Effector CD8-positive, alpha-beta T cell (primary cell): ENCODE measurements at regions not wholly inside any gene's neighbourhood (a gene's known extent, or its start where the extent isn't known, plus 50 kb on each side); places are given as distances from the start of the nearest gene placed in this dataset.

Source experiments
- DNase-seq: peaks from one replicate; lab custom pipeline; 2025; lab: John Stamatoyannopoulos, UW

- DNase-seq, result no peak
These were observed 290.1 kb downstream of the ZSWIM6 start for GRCh38 chr5:61622156-61622555.

DNA sequence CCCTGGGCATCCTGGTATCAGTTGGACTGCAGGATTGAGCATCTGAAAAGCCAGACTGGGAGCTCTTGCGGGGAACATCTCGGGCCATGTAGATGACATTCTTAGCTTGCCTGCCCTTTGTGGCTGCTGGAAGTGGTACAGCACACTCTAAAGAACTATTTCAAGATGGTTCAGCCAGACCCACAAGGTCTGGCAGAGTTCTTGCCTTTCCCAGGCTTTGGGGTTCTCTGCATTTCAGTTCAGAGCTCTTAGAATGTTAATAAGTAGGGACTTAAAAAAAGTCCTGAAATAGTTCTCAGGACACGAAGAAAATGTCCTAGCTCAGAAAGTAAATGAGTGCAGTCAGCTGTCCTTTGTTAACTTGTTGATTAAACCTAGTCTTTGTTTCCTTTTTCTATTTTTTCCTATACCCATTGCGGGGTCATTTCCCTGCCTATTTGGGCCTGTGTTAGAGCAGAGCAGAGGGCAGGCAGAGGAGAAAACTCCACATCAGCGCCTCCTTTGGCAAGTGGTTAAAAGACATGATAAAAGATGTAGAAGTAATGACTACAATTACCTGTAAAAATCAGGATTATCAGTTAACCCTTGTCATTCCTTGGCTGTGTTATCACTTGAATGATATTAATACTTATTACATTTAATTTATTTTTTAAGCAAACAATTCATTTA lies 291.5 kb downstream of the ZSWIM6 start:
- no peak for DNase-seq

GRCh38 chr5:61624553-61625136 lies 292.6 kb downstream of the ZSWIM6 start:
- DNase-seq, result no peak

GRCh38 chr5:61625137-61625561 lies 293.1 kb downstream of the ZSWIM6 start:
- no peak for DNase-seq

DNA sequence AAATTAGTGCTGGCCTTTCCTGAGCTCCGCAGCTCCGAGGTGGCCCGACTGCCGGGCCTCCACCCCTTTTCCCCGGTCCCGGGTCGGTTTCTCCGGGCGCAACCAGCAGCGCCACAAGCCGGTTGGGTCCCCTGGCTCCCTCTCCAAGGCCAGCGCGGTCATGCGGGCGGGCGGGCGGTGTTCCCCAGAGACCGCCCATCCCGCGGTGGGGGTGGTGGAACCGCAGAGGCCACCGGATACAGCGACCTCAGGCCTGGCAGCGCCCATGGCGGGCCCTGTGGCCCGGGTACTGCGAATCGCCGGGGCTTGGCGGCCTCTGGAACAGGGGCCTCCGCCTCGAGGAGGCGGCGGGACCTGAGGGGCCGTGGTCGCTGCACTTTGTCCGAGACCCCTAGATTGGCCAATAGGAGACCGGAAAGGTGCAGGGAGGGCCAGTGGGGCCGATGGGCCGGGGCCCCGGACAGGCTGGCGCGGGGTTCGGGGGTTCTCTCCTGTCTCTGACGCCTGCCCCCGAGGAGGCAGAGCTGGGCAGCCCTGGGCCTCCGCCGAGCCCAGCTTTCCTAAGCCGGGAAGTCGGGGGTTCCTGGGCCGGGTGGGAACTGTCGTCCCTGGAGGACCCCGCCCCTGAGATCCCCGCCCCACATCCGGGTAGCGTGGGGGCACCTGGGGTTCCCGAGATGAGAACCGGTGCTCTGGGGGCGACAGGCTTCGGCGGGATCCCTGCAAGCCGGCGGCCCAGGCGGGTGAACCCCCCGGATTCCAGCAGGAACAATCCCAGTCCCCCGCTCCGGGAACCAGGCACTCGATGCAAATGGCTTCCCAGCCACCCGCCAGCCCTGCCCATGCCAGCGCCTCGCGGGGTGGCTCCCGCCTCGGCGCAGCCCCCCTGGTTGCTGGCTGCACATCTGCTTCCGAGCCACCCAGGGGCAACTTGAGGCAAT lies 293.9 kb downstream of the ZSWIM6 start:
- DNase-seq, result peak; percentile 2

DNA sequence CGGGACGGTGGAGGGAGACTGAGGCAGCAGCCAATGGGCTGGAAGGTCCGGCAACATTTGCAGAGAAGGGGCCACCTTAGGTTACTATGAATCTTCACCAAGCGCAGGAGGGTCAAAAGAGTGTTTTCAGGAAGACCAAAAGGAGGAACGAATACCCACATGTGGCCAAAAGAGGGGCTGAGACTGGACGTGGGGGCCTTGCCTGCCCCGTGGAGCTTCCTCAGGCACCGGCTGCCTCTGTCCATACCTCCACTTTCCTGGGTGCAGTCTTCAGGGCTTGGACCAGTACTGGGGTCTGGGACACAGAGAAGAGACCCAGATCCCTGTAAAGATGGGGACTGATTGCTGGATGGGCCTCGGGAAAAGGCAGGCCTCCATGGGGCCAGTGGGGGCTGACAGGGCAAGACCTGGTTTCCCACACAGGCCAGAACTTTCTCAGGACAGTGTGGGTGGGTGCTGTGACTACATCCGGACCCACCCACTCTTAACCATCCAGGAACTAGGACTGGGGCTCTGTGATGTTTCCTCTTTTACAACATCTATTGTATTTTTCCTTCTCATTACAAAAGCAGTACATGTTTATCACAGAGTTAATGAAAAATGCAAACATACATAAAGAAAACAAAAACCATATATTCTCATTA lies 294.7 kb downstream of the ZSWIM6 start:
- no peak for DNase-seq

DNA sequence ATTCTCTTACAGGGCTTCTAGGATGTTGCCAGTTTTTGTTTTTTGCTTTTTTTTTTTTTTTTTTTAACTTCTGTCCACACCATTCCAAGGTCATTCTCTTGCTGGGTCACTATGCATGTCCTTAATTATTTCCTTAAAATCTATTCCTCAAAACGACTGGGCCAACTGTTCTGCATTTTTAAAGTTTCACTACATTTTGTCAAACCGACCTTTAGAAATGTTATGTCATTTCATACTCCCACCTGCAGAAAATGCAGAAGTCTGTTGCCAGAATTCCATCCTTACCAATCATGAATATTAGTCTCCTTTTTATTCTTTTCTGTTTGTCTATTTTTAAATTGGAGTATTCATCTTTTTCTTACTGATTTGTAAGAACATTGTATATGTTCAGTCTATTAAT lies 295.5 kb downstream of the ZSWIM6 start:
- no peak for DNase-seq

DNA sequence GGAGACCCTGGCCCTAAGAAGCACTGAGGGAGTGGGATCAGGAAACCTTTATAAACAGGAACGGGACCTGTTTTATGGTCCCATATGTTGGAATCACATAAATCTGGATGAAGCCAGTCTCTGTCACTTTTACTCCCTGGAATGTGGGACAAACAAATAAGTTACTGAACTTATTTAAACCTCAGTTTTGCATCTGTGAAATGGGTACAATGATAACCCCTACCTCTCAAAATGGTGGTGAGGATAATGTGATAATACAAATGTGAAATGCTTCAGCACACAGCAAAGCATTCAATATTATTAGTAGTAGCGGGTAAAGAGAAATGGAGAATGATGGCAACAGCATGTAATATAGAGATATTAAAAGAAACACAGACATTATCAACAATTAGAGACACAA lies 298.9 kb downstream of the ZSWIM6 start:
- no peak for DNase-seq

DNA sequence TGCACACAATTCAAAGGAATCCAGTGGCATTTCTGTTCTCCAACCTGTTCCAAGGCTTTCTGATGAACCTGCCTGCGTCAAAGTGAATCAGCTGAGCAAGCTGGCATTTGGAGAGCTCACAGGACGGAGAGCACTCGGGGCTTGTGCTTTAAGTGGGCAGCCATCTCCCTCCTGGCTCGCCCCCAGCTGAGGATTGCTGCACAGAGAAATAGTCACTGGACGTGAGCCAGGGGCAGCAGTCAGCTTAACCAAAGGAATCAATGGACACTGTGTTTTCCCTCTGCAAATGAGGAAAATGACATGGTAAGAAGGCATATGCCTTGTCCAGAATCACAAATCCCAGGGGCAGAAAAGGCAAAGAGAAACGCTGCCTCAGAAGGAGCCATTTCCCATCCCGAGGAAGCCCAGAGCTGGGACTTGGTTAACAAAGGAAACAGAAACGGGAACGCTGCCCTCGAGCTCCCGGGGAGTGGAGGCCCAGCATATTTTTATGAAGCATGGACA lies 299.4 kb downstream of the ZSWIM6 start:
- DNase-seq, result no peak

- DNase-seq, result no peak
These were observed 300.0 kb downstream of the ZSWIM6 start for GRCh38 chr5:61632064-61632463.

GRCh38 chr5:61635271-61635670 lies 303.2 kb downstream of the ZSWIM6 start:
- DNase-seq, result no peak

- DNase-seq, result no peak
These were observed 305.5 kb downstream of the ZSWIM6 start for GRCh38 chr5:61637566-61637965.

- no peak for DNase-seq
These were observed 306.4 kb downstream of the ZSWIM6 start for GRCh38 chr5:61638476-61638875.

DNA sequence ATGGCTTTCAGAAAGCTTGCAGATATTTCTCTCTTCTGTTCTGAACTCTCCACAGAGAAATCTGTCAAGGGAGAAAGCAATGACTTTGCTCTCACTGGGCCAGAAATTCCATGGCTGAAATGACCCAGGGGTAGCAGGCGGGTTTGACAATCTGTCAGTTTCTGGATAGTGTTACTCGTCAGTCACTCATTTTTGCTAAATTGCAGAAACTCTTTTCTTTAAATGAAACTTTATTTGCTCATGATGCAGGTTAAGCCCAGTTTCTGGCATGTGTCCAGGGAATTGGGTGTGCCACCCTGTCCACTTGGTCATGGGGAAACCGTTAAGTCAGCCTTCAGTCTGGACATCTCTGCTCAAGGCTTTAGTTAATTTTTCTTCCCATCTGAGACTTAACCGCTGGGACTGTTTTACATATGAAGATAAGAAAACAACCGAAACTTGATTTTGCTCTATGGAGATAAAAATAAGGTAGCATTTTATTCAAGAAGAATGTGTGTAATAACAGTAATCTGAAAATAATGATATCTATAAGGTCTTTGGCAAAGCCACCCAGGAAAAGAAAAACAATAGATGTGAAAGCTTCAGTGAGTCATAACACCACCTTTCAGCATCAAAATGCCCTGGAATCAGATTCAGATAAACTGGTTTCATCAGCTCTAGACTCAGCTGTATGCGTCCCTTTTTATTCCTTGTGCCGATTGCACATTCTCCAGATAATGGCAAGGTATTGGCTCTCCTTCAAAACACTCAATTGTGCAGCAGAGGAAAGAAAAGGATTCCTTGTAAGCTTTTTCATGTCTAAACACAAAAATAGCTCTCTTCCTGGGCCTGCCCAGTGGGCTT lies 308.3 kb downstream of the ZSWIM6 start:
- DNase-seq, result no peak

DNA sequence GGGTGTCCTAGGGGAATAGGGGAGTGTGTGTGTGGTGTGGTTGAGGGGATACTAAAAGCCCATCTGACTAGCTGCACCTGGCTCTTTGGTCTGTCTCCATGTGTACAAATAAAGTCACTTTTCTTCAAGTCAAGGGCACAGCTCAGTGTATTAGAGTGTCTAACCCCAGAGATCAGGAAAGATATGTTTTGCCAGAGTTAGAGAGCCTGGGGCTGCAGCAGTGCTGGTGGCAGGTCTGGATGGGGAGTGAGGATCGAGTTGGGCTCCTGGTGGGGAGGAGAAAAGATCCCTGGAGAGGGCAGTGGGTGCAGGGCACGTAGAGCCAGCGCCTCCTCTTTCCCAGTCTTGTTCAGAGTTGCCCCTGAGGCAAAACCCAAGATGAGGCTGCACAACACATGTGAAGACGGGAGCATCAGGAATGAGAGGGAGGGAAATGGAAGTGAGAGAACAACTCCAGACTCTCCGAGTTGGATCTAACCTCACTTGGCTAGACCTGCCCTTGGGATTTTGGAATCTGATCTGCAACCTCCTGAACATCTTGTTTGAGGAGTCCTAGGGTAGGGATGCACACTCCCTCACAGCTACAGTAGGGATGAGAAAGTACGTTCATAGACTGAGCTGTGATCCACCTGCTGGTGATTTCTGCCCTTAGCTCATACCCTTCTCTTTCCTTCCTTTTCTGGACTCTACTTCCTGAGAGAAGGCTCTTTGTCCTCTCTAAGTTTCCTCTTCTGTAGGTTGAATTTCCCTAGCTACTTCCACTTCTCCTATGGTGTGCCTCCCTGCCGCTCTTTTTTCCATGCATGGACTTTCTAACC lies 309.9 kb downstream of the ZSWIM6 start:
- DNase-seq, result no peak

DNA sequence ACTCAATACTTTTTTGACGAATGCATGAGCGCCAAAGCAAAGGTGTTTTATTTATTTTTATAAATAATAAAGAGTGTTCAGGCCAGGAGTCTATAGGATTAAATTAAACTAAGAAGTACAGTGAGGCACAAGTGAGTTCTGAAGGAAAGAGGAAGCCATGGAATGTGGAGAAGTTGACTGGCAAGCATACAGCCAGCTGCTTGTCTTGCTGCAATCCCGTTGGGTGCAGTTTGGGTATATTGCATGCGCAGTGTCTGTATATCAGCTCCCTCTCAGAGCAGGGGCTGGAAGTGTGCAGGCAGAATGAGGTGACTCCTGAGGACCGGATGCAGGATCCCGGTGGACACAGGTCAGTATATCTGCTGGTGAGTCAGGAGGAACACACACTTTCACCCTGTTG lies 315.6 kb downstream of the ZSWIM6 start:
- DNase-seq, result no peak

DNA sequence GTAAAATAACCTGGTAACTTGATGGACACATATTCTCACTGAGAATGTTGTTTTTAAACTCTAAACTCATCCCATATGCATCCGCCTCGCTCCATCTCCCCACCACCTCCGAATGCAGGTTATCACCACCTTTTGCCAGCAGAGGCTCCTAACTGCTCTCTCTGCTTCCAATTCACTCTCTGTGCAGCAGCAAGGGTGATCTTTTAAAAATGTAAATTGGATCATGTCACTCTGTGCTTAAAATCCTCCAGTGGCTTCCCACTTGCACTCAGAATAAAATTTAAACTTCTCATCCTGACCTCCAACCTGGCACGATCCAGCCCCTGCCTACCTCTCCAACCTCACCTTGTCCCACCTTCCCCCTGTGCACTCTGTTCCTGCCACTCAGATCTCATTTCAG lies 317.2 kb downstream of the ZSWIM6 start:
- DNase-seq, result no peak

GRCh38 chr5:61649971-61650370 lies 317.9 kb downstream of the ZSWIM6 start:
- DNase-seq, result no peak

DNA sequence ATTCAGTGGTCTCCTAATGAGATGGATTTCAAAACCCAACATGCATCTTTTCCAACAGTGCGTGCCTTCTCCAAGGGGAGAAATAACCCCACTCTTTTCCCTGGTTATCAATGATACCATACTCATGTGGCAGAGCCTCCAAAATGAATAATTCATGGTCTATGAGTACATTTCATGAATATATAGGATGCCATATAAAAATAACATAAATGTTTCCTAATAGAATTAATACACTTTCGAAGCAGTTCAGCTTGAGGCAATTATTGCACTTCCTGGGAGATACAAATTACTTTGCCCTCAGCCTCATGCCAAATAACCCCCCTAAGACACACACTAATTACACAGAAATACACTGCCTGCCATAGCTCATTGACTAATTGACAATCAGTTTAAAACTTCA lies 318.6 kb downstream of the ZSWIM6 start:
- DNase-seq, result no peak

GRCh38 chr5:61651195-61651594 lies 319.1 kb downstream of the ZSWIM6 start:
- no peak for DNase-seq
